Endothelial cell of umbilical vein (primary cell): ENCODE measurements at regions not wholly inside any gene's neighbourhood (a gene's known extent, or its start where the extent isn't known, plus 50 kb on each side); places are given as distances from the start of the nearest gene placed in this dataset.

Source experiments
- EZH2 ChIP-seq: IDR thresholded peaks from 2 replicates; pipeline ENCODE4 v1.6.1; 2012; ENCODE audit warnings: borderline replicate concordance, low read depth, mild to moderate bottlenecking, moderate library complexity, low read length, inconsistent platforms; ENCODE audit not compliant: severe bottlenecking
- FOS ChIP-seq: IDR thresholded peaks from 2 replicates; pipeline ENCODE4 v1.6.1; 2011; ENCODE audit warnings: mild to moderate bottlenecking, low read length, moderate library complexity, borderline replicate concordance; ENCODE audit not compliant: insufficient read depth
- MYC ChIP-seq: IDR thresholded peaks from one replicate; pipeline ENCODE4 v1.6.1; 2011; ENCODE audit warnings: mild to moderate bottlenecking, low read depth, low read length
- POLR2A ChIP-seq: IDR thresholded peaks from 2 replicates; pipeline ENCODE4 v1.6.1; 2012; ENCODE audit warnings: low read depth, mild to moderate bottlenecking, control low read depth, low read length
- POLR2AphosphoS5 ChIP-seq: IDR thresholded peaks from 2 replicates; pipeline ENCODE4 v1.6.1; 2012; ENCODE audit warnings: low read depth, mild to moderate bottlenecking, control low read depth, low read length, moderate library complexity; ENCODE audit not compliant: insufficient read depth
- TF ChIP-seq, protein P1 (sequence below), 2 donors: IDR thresholded peaks; 1 replicate in 1 of 2; 2 replicates in 1 of 2; pipeline ENCODE4 v1.5.1; 2011; ENCODE audit warnings: low read length in 2 of 2, mild to moderate bottlenecking in 2 of 2, moderate library complexity in 2 of 2, control low read depth in 1 of 2, inconsistent platforms in 1 of 2, low read depth in 1 of 2; ENCODE audit not compliant: insufficient read depth in 1 of 2; ENCODE audit errors: extremely low read depth in 1 of 2
- TF ChIP-seq, protein P2 (sequence below): IDR thresholded peaks from 2 replicates; pipeline ENCODE4 v1.6.1; 2011; ENCODE audit not compliant: insufficient read depth, insufficient read length

DNA sequence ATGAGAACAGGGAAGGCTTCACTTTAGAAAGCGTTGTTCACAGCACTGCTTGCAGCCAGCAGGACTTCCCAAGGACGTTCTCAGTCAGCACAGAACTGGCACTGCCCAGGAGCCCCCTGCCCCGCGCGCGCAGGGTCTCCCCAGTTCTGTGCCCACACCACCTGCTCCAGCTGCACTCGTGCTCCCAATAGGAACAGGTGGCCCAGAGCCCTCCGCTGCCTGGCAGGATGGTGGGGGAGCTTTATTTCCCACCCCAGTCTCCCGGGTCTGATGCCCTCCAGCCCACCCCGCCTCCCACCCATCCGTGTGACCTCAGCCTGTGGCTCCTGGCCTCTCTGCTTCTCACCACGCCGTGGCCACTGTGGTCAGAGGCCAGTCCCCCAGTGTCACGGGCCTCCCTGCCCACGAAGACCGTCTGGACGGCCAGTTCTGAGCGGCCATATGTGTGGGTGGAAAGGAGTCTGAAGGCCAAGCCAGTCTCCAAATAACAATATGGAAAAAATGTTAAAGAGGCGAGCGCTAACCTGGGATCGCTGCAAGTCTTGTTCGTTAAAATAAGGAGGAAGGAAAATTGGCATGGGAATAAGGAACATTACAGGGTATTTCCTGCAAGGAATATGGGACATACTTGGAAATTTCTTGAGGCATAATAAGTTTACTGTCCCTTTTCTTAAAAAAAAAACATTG is 54.6 kb upstream of the PCSK6 start:
- TF ChIP-seq, protein P1, sequence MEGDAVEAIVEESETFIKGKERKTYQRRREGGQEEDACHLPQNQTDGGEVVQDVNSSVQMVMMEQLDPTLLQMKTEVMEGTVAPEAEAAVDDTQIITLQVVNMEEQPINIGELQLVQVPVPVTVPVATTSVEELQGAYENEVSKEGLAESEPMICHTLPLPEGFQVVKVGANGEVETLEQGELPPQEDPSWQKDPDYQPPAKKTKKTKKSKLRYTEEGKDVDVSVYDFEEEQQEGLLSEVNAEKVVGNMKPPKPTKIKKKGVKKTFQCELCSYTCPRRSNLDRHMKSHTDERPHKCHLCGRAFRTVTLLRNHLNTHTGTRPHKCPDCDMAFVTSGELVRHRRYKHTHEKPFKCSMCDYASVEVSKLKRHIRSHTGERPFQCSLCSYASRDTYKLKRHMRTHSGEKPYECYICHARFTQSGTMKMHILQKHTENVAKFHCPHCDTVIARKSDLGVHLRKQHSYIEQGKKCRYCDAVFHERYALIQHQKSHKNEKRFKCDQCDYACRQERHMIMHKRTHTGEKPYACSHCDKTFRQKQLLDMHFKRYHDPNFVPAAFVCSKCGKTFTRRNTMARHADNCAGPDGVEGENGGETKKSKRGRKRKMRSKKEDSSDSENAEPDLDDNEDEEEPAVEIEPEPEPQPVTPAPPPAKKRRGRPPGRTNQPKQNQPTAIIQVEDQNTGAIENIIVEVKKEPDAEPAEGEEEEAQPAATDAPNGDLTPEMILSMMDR (IDR thresholded peaks at IDR 0.05; ENCODE audit: extremely low read depth in 1 of 2, insufficient read depth in 1 of 2, low read depth in 1 of 2, low read length in 2 of 2): no peak
- TF ChIP-seq POLR2A (no peak), POLR2AphosphoS5 (no peak), FOS (no peak), EZH2 (no peak), MYC (no peak)
- TF ChIP-seq, protein P2, sequence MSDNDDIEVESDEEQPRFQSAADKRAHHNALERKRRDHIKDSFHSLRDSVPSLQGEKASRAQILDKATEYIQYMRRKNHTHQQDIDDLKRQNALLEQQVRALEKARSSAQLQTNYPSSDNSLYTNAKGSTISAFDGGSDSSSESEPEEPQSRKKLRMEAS: no peak
